Tibial nerve (tissue), 4 donors: ENCODE measurements at regions not wholly inside any gene's neighbourhood (a gene's known extent, or its start where the extent isn't known, plus 50 kb on each side); places are given as distances from the start of the nearest gene placed in this dataset.

ENCODE experiments used
- DNase-seq, 2 donors: peaks; one replicate each; pipeline ENCODE4 v3.0.0-alpha.2; 2019; ENCODE audit warnings: low spot score in 2 of 2
- H3K27ac ChIP-seq, 4 donors: fragments of 200-600 bp; sonication (generic) in 3 of 4; one replicate each; pipeline ENCODE4 v1.5.1; 2017 to 2019; ENCODE audit warnings: mild to moderate bottlenecking in 1 of 4
- H3K27me3 ChIP-seq, 2 donors: fragments of 200-600 bp; sonication (generic) in 1 of 2; one replicate each; pipeline versions ENCODE4 v1.5.1 to v1.6.0; 2017 to 2019
- H3K36me3 ChIP-seq, 3 donors: fragments of 200-600 bp; sonication (generic); one replicate each; pipeline ENCODE4 v1.5.1; 2018 to 2019
- H3K4me1 ChIP-seq, 4 donors: fragments of 200-600 bp; sonication (generic) in 3 of 4; one replicate each; pipeline ENCODE4 v1.5.1; 2017 to 2019
- H3K4me3 ChIP-seq, 4 donors: fragments of 200-600 bp; sonication (generic) in 3 of 4; one replicate each; pipeline ENCODE4 v1.5.1; 2017 to 2019; ENCODE audit warnings: mild to moderate bottlenecking in 1 of 4, moderate library complexity in 1 of 4
- H3K9me3 ChIP-seq, 4 donors: fragments of 200-600 bp; sonication (generic) in 3 of 4; one replicate each; pipeline ENCODE4 v1.5.1; 2017 to 2019
- EP300 ChIP-seq, 2 donors: sonication (generic); formaldehyde crosslinking; IDR thresholded peaks; one replicate each; pipeline ENCODE4 v1.6.1; 2017; ENCODE audit warnings: antibody characterized with exemption in 2 of 2, mild to moderate bottlenecking in 1 of 2
- POLR2A ChIP-seq, 2 donors: fragments of 450-650 bp; IDR thresholded peaks; one replicate each; pipeline ENCODE4 v1.6.1; 2017; ENCODE audit warnings: antibody characterized with exemption in 2 of 2, mild to moderate bottlenecking in 2 of 2, moderate library complexity in 2 of 2
- WGBS, 2 donors: methylation state at CpG; one replicate each; pipeline ENCODE4 v1.1.5; 2018; 5-methylcytosine and 5-hydroxymethylcytosine counted together
- TF ChIP-seq, protein P1 (sequence below), 5 experiments: fragments of 200-600 bp in 3 of 5; fragments of 450-650 bp in 2 of 5; sonication (generic) in 3 of 5; IDR thresholded peaks; one replicate each; pipeline ENCODE4 v1.5.1; 2016 to 2019; ENCODE audit warnings: antibody characterized with exemption in 5 of 5, mild to moderate bottlenecking in 3 of 5, moderate library complexity in 2 of 5

DNA sequence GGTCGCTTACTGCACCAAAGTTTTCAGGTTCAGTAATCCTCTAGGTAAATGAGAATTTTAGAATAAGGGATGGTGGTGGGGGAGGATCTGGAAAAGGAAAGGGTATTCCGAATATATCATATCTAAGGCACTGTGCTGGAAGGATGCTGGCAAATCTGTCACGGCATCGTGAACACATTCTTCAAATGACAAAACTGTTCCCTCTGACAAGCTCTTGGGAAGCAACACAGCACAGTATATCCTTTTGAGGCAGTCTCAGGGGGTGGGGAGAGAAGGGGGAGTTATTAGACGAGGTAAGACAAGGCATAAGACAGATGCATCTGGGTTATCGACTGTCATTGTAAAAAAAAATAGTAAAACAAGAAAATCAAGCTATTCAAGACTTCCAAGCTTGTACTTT lies 289.6 kb upstream of the LRRN1 start:
- Histone ChIP-seq H3K4me3 (no peak overlapping the region), H3K27ac (no peak overlapping the region), H3K4me1 (no peaks in the 10 kb centered on the region), H3K9me3 (no peaks in the 10 kb centered on the region), H3K36me3 (no peaks in the 10 kb centered on the region), H3K27me3 (no peaks in the 10 kb centered on the region)
- WGBS, 2 donors = 39 to 60% methylated on average over 6 of the region's 6 CpGs
- no peak for DNase-seq
- TF ChIP-seq, protein P1, sequence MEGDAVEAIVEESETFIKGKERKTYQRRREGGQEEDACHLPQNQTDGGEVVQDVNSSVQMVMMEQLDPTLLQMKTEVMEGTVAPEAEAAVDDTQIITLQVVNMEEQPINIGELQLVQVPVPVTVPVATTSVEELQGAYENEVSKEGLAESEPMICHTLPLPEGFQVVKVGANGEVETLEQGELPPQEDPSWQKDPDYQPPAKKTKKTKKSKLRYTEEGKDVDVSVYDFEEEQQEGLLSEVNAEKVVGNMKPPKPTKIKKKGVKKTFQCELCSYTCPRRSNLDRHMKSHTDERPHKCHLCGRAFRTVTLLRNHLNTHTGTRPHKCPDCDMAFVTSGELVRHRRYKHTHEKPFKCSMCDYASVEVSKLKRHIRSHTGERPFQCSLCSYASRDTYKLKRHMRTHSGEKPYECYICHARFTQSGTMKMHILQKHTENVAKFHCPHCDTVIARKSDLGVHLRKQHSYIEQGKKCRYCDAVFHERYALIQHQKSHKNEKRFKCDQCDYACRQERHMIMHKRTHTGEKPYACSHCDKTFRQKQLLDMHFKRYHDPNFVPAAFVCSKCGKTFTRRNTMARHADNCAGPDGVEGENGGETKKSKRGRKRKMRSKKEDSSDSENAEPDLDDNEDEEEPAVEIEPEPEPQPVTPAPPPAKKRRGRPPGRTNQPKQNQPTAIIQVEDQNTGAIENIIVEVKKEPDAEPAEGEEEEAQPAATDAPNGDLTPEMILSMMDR (IDR thresholded peaks at IDR 0.05) = no peak
- TF ChIP-seq POLR2A (IDR thresholded peaks at IDR 0.05) (no peak), EP300 (IDR thresholded peaks at IDR 0.05) (no peak)

- no peak for DNase-seq
- Histone ChIP-seq H3K4me1 (no peaks in the 10 kb centered on the region), H3K27me3 (no peaks in the 10 kb centered on the region), H3K9me3 (no peaks in the 10 kb centered on the region), H3K36me3 (no peaks in the 10 kb centered on the region), H3K27ac (no peak overlapping the region), H3K4me3 (no peak overlapping the region)
- WGBS, 2 donors = 35 to 47% methylated on average over 1 of the region's 1 CpG
- TF ChIP-seq EP300 (IDR thresholded peaks at IDR 0.05) (no peak), POLR2A (IDR thresholded peaks at IDR 0.05) (no peak)
- TF ChIP-seq, protein P1 (IDR thresholded peaks at IDR 0.05) = no peak
These were observed 294.5 kb upstream of the LRRN1 start for GRCh38 chr3:3504686-3505085.

DNA sequence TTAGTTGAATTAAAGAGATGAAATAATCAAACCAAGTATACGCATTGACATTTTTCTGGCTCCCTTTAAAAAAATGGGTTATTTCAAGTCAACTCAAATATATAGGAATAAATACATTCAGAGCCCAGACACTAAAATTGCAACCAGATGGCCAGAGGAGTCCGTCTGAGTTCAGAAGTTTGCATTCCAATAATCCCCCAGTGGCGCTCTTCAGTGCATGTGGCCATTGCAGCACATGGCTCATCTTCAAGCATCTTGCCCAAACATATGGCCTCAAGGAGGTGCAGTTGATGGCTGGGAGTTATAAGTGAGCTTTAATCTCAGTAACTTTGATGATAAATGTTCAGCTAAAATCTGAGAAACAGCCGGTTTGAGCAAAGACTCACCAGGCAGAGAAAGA lies 295.8 kb upstream of the LRRN1 start:
- no peaks in the 10 kb centered on the region for H3K9me3 ChIP-seq
- no peak for DNase-seq
- H3K4me1 ChIP-seq = no peaks in the 10 kb centered on the region
- no peaks in the 10 kb centered on the region for H3K27me3 ChIP-seq
- no peak overlapping the region for H3K27ac ChIP-seq
- WGBS, 2 donors = 63 to 66% methylated on average over 4 of the region's 4 CpGs
- TF ChIP-seq, protein P1 (IDR thresholded peaks at IDR 0.05) = no peak
- TF ChIP-seq EP300 (IDR thresholded peaks at IDR 0.05) = no peak
- TF ChIP-seq POLR2A (IDR thresholded peaks at IDR 0.05) = no peak
- H3K36me3 ChIP-seq = no peaks in the 10 kb centered on the region
- H3K4me3 ChIP-seq = no peak overlapping the region

DNA sequence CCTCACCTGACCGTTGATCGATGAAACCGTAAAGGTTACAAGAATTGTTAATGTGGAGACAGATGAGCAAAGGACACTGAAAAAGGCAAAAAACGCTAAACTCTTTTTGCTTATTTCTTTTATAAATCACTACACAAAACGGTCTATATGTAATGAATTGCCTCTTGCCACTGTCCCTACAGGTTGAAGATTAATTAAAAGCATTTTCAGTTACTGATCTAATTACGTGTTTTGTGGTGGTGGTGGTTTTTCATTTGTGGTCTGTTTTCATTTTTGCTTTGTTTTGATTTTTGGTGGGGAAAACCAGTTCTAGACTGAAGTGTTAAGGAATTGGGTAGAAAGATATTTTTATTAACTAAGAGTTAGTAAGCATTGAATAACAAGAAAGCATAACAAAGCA lies 299.2 kb upstream of the LRRN1 start:
- Histone ChIP-seq H3K4me1 (no peaks in the 10 kb centered on the region), H3K9me3 (no peaks in the 10 kb centered on the region), H3K27ac (no peak overlapping the region), H3K36me3 (no peaks in the 10 kb centered on the region), H3K27me3 (no peaks in the 10 kb centered on the region), H3K4me3 (no peak overlapping the region)
- DNase-seq = no peak
- 88 to 93% methylated on average over 6 of the region's 6 CpGs for WGBS, 2 donors
- TF ChIP-seq POLR2A (IDR thresholded peaks at IDR 0.05) = no peak
- TF ChIP-seq EP300 (IDR thresholded peaks at IDR 0.05) = no peak
- TF ChIP-seq, protein P1 (IDR thresholded peaks at IDR 0.05) = no peak

GRCh38 chr3:3499012-3499562 lies 300.1 kb upstream of the LRRN1 start:
- no peak overlapping the region for H3K27ac ChIP-seq
- no peaks in the 10 kb centered on the region for H3K36me3 ChIP-seq
- WGBS, 2 donors = 75 to 78% methylated on average over 1 of the region's 1 CpG
- no peaks in the 10 kb centered on the region for H3K9me3 ChIP-seq
- no peaks in the 10 kb centered on the region for H3K27me3 ChIP-seq
- no peaks in the 10 kb centered on the region for H3K4me1 ChIP-seq
- DNase-seq = no peak
- H3K4me3 ChIP-seq = no peak overlapping the region
- TF ChIP-seq, protein P1 (IDR thresholded peaks at IDR 0.05) = no peak
- no peak for TF ChIP-seq EP300 (IDR thresholded peaks at IDR 0.05)
- no peak for TF ChIP-seq POLR2A (IDR thresholded peaks at IDR 0.05)
